GM12891 (cell line): ENCODE measurements at regions not wholly inside any gene's neighbourhood (a gene's known extent, or its start where the extent isn't known, plus 50 kb on each side); places are given as distances from the start of the nearest gene placed in this dataset.
"Not testable (repeated sequence)": the region's sequence is repeated elsewhere in the genome, so short reads cannot be mapped to it uniquely, and the experiment has no call there.

Source experiments
- DNase-seq: peaks from one replicate; pipeline ENCODE4 v3.0.0; 2011; ENCODE audit warnings: low spot score; ENCODE audit not compliant: insufficient read length
- FAIRE-seq: peaks from 2 replicates; lab custom pipeline; 2011; peaks lifted over from hg19 to GRCh38; lab: Jason Lieb, UNC
- PAX5 ChIP-seq: IDR thresholded peaks from 2 replicates; pipeline ENCODE4 v1.6.1; 2011; ENCODE audit warnings: low read length, moderate library complexity, mild to moderate bottlenecking; ENCODE audit not compliant: insufficient read depth, severe bottlenecking
- POLR2A ChIP-seq: IDR thresholded peaks from 2 replicates; pipeline ENCODE4 v1.6.1; 2011; ENCODE audit warnings: low read depth, low read length, control low read depth
- POLR2AphosphoS5 ChIP-seq: IDR thresholded peaks from 2 replicates; pipeline ENCODE4 v1.6.1; 2011; ENCODE audit warnings: low read depth, low read length, control low read depth
- POU2F2 ChIP-seq: IDR thresholded peaks from 2 replicates; pipeline ENCODE4 v1.6.1; 2011; ENCODE audit warnings: low read depth, mild to moderate bottlenecking, control low read depth, low read length, moderate library complexity
- SPI1 ChIP-seq: IDR thresholded peaks from 2 replicates; pipeline ENCODE4 v1.6.1; 2011; ENCODE audit warnings: low read depth, low read length, control low read depth
- TAF1 ChIP-seq: IDR thresholded peaks from 2 replicates; pipeline ENCODE4 v1.6.1; 2011; ENCODE audit warnings: low read depth, low read length, control low read depth

DNA sequence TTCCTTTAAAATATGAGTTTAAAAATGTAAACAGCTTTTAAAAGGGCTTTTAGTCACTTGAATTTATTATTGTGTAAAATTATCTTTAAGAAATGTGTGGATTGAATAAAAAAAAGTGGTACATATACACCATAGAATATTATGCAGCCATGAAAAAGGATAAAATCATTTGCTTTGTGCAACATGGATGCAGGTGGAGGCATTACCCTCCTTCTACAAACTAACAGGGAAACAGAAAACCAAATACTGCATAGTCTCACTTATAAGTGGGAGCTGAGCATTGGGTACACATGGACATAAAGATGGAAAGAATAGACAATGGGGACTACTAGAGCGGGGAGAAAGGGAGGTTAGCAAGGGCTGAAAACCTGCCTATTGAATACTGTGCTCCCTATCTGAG lies 999.3 kb downstream of the SLITRK5 start:
- TF ChIP-seq POLR2A (no peak), POLR2AphosphoS5 (no peak), POU2F2 (no peak), SPI1 (no peak), PAX5 (no peak), TAF1 (no peak)
- FAIRE-seq: no peak
- no peak for DNase-seq

DNA sequence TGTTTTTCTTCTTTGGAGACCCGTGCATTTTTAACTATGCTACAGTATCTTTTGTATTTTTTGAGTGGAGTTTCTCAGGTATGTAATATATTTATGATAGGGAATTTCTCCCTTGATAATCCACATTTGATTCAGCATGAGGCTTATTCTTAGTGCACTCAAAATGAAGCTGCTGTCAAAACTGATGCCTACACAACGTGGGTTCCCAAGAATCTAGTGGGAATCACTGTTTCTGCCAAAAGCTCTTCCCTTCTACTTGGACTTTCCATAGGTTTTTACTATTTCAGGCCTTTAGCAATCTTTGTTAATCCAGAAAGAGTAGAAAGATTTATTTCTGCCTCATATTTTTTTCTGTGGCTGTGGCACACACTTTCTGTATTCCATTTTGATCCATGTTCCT lies 1003.7 kb downstream of the SLITRK5 start:
- no peak for TF ChIP-seq TAF1
- no peak for TF ChIP-seq SPI1
- TF ChIP-seq POLR2AphosphoS5: no peak
- no peak for TF ChIP-seq POU2F2
- TF ChIP-seq PAX5: no peak
- TF ChIP-seq POLR2A: no peak
- DNase-seq: no peak
- no peak for FAIRE-seq

DNA sequence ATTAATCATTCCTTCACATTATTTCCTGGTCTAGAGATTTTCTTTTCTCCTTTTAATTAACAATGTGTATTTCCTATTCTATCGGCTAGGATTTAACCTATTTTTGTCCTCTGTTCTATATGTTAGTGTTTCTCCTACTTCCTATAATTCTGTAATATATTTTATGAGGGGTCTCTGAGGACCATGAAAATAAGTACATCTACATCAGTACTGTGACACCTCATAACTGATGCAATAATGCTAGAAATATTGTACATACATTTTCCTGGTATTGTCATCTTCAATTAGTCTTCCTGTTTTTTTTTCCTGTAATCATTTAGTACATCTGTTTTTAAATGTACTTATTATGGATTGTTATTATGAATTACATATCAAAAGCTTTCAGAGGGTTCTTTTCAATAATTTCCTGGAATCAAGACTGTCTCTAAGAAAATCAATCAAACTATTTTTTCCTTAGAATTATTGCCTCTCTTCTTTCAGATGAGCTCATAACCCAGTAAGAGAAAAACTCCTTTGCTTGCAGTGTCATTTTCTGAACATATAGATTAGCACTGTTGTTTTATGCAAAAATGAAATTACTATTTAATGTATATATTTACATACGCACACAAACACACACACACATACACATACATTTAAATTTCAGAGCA lies 1004.3 kb downstream of the SLITRK5 start:
- no peak for TF ChIP-seq POLR2A
- no peak for TF ChIP-seq POLR2AphosphoS5
- no peak for TF ChIP-seq SPI1
- no peak for TF ChIP-seq PAX5
- TF ChIP-seq POU2F2: no peak
- TF ChIP-seq TAF1: no peak
- DNase-seq: no peak
- FAIRE-seq: no peak

DNA sequence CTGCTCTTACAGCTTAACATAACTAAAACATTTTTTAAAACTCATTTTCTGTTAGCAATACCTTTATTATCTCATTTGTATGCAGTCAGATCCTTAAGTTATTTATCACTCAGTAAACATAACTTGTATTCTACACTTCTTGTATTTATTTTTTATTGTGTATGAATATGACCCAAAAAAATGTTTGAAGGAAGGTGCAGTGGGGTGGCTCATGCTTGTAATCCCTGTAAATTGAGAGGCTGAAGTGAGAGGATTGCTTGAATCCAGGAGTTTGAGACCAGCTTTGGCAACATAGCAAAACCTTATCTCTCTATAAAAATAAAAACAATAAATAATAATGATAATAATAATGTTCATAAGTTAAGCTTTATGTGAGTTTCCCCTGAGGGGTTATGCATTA lies 1004.8 kb downstream of the SLITRK5 start:
- TF ChIP-seq SPI1 (no peak), POU2F2 (no peak), PAX5 (no peak), POLR2A (no peak), POLR2AphosphoS5 (no peak), TAF1 (no peak)

DNA sequence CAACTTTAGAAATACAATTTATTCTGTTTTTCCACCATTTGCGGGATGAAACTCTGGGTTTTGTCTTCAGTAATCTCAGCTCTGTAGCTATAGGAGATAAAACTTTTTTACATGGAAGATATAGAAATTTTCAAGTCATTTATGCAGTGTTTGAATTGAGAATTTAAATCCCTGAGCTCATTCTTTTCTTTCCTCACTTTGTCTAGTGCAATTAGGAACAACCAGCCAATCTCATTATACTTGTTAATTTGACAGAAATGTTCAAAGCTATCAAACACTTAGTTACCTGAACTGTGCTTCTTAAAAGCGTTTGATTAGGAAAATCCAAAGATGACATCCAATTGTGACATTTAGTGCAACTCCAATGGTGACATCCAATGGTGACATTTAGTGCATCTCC lies 1014.3 kb downstream of the SLITRK5 start:
- no peak for TF ChIP-seq POU2F2
- no peak for TF ChIP-seq TAF1
- TF ChIP-seq PAX5: no peak
- no peak for TF ChIP-seq POLR2A
- DNase-seq (no peak), FAIRE-seq (no peak)

More for the DNA sequence above, 1004.8 kb downstream of the SLITRK5 start:
- FAIRE-seq: no peak
- DNase-seq: no peak

DNA sequence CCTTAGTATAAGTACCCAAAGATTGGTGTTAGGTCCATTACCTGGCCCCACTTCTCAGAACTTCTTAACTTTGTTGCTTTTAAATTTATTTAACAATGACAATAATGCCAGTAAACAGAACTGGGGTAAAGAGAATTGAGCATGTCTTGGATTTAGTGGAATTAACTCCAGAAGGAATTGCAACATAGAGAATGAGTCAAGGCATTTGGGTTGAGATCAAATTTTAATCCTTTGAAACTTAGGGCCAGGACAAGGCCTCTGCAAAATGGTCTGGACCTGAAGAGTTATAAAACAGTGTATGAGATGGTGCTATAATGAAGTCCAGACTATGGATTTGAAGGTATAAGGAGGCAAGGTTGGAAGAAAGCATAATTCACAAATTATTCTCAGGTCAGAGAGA lies 1030.4 kb downstream of the SLITRK5 start:
- FAIRE-seq: no peak
- no peak for DNase-seq
- TF ChIP-seq SPI1 (no peak), POU2F2 (no peak)

DNA sequence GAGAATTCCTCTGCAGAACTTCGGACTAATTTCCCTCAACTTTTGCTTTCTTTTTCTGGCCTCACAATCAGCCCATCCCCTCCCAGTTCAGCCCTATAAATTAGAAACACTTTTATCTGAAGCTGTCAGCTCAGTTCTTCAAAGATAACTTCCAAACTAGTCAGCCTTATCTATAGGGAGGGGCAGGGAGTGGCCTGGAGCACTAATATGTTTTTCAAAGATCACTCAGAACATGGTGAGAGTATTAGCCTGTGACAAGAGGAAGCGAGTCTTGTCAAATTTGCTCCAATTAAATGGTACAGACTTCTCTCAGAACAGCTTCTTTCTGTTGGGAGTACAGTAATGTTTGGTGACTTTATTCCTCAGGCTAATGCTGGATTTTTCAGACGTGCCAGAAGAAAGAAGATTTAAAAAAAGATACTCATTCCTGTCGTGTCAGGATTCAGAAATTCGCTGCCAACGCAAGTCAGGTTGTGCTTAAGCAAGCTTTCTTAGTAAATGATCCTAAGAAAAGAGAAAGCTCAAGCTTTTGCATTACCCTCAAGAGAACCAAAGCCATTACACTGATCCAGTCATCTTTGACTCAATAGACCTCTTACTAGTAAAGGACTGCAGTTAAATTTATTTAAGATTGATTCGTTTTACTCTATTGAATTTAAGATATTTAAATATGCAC lies 1033.6 kb downstream of the SLITRK5 start:
- DNase-seq (no peak), FAIRE-seq (no peak)
- TF ChIP-seq PAX5 (no peak), POLR2A (no peak), POLR2AphosphoS5 (no peak), SPI1 (no peak), TAF1 (no peak), POU2F2 (no peak)

DNA sequence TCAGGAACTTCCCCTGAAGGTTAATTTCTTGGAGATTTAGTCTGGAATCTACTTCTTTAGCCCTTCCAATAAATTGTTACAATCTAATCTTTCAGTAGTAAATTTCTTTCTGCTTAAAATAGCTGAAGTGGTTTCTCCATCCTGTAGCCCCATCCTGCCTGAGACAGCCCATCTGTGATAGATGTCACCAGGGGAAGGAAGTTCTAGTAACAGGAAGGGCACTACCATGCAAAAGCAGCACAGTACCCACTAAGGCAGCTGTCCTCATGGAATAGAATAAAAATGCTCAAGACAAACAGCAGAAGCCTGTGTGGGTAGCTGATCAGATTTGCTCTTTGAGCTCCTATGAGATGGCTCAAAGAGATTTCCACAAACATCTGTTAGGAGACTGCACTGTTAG lies 1036.5 kb downstream of the SLITRK5 start:
- DNase-seq (no peak), FAIRE-seq (no peak)
- TF ChIP-seq PAX5: no peak
- TF ChIP-seq TAF1: no peak
- no peak for TF ChIP-seq SPI1
- no peak for TF ChIP-seq POU2F2

DNA sequence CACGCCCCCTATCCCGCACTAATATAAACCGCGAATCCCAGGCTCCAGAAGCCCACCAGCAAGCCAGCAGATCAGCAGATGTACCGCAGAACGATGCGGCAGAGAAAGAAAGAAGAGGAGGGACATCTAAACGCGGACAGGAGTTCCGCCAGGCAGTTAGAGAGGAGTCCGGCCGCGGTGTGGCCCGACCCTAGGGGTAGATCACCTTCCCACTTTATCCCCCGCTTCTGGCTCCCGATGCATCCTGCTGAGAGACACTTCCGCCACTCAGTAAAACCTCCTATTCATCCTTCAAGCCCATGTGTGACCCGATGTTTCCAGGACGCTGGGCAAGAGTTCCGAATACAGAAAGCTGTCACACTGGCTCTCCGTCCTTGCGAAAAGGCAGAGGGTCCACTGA lies 1046.8 kb downstream of the SLITRK5 start:
- no peak for DNase-seq
- TF ChIP-seq SPI1 (no peak), POLR2A (no peak), POLR2AphosphoS5 (no peak)
- FAIRE-seq: no peak

DNA sequence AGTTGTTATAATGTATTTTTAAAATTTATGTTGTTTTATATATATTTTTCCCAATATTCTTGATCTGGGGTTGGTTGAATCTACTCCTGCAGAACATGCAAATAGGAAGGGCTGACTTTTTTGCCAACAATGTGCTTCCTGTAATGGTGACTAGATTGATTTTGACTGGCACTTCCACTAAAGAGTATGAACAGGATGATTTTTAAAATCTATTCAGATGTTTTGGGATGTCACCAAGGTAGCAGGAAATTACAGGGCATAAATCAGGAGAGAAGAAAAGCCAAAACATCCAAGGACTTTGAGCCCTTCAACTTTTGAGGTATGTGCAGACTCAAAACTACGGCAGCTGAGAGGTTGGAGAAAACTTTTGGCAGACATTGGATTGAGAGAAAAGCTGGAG lies 1047.6 kb downstream of the SLITRK5 start:
- no peak for DNase-seq
- no peak for FAIRE-seq
- TF ChIP-seq PAX5 (no peak), SPI1 (no peak), POU2F2 (no peak), TAF1 (no peak), POLR2AphosphoS5 (no peak), POLR2A (no peak)

DNA sequence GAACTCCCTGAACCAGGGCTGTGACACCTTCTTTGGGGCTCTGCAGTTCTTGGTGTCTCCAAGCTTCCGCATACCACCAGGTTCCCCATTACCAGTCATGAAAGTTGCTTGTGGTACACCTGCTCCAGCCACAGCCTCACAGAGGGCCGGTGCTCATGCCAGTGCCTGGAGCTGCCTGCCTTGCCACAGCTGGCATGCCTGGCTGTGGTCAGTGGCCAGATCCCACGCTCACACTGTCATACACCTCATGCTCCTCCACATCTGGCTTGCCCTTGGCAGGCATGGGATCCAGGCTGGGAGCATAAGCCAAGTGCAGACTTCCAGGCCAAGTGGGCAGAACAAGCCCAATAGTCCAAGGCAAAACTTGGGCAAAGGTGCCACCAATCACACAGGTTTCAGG lies 1054.9 kb downstream of the SLITRK5 start:
- TF ChIP-seq PAX5 (no peak), POLR2AphosphoS5 (no peak), SPI1 (no peak), POLR2A (no peak), TAF1 (no peak), POU2F2 (no peak)
- no peak for DNase-seq
- no peak for FAIRE-seq

DNA sequence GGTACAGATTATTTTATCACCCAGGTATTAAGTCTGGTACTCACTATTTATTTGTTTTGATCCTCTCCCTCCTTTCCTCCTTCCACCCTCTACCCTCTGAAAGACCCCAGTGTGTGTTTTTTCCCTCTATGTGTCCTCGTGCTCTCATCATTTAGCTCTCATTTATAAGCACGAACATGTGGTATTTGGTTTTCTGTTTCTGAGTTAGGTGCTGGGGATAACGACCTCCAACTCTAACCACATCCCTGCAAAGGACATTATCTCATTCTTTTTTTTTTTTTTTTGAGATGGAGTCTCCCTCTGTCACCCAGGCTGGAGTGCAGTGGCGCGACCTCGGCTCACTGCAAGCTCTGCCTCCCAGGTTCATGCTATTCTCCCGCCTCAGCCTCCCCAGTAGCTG lies 1056.1 kb downstream of the SLITRK5 start:
- DNase-seq, FAIRE-seq: not testable (repeated sequence)
